Neuronal stem cell (in vitro differentiated cells): ENCODE measurements at regions not wholly inside any gene's neighbourhood (a gene's known extent, or its start where the extent isn't known, plus 50 kb on each side); places are given as distances from the start of the nearest gene placed in this dataset.

Experiments
- DNase-seq: peaks from one replicate; pipeline ENCODE4 v3.0.0-alpha.2; 2013; ENCODE audit warnings: low spot score
- H2AFZ ChIP-seq: one replicate; pipeline ENCODE4 v1.6.1; 2013; ENCODE audit warnings: mild to moderate bottlenecking, low read length, inconsistent platforms
- H2AK5ac ChIP-seq: 2 replicates; pipeline ENCODE4 v1.6.1; 2013; ENCODE audit warnings: low read depth, mild to moderate bottlenecking, inconsistent platforms, low read length, moderate library complexity, mixed read lengths
- H2BK120ac ChIP-seq: 2 replicates; pipeline ENCODE4 v1.6.1; 2013; ENCODE audit warnings: low read depth, mild to moderate bottlenecking, inconsistent platforms, low read length, moderate library complexity, mixed read lengths
- H2BK12ac ChIP-seq: one replicate; pipeline ENCODE4 v1.6.1; 2013; ENCODE audit warnings: low read length, inconsistent platforms
- H2BK15ac ChIP-seq: 2 replicates; pipeline ENCODE4 v1.6.1; 2013; ENCODE audit warnings: mild to moderate bottlenecking, low read length, inconsistent platforms, mixed read lengths
- H2BK5ac ChIP-seq: one replicate; pipeline ENCODE4 v1.6.1; 2013; ENCODE audit warnings: inconsistent platforms, mild to moderate bottlenecking, low read length, moderate library complexity
- H3K14ac ChIP-seq: one replicate; pipeline ENCODE4 v1.6.1; 2013; ENCODE audit warnings: low read length, inconsistent platforms
- H3K18ac ChIP-seq: 2 replicates; pipeline ENCODE4 v1.6.1; 2013; ENCODE audit warnings: low read length, inconsistent platforms
- H3K23ac ChIP-seq: 2 replicates; pipeline ENCODE4 v1.6.1; 2013; ENCODE audit warnings: low read depth, mild to moderate bottlenecking, mixed read lengths, low read length, inconsistent platforms; ENCODE audit not compliant: poor library complexity
- H3K27ac ChIP-seq: replicated peaks from 3 replicates; pipeline ENCODE4 v1.5.1; 2013; ENCODE audit warnings: low read length, inconsistent platforms
- H3K27me3 ChIP-seq, 3 experiments: 2 replicates each; pipeline ENCODE4 v1.6.1; 2013; ENCODE audit warnings: low read length in 3 of 3, mild to moderate bottlenecking in 2 of 3, inconsistent platforms in 1 of 3, low read depth in 1 of 3, mixed read lengths in 1 of 3, moderate library complexity in 1 of 3; ENCODE audit not compliant: control insufficient read depth in 3 of 3, insufficient read depth in 3 of 3
- H3K36me3 ChIP-seq, 2 donors: replicated peaks in 1 of 2; 2 replicates each; pipeline ENCODE4 v1.6.1; 2013; ENCODE audit warnings: low read length in 2 of 2; ENCODE audit not compliant: control insufficient read depth in 2 of 2, insufficient read depth in 2 of 2
- H3K4ac ChIP-seq: 2 replicates; pipeline ENCODE4 v1.6.1; 2013; ENCODE audit warnings: inconsistent platforms, mild to moderate bottlenecking, low read length, moderate library complexity
- H3K4me1 ChIP-seq, 2 donors: 1 replicate in 1 of 2; 2 replicates in 1 of 2; pipeline ENCODE4 v1.6.1; 2013; ENCODE audit warnings: low read length in 2 of 2, low read depth in 1 of 2; ENCODE audit not compliant: control insufficient read depth in 2 of 2, insufficient read depth in 1 of 2
- H3K4me2 ChIP-seq: one replicate; pipeline ENCODE4 v1.6.1; 2013; ENCODE audit warnings: mild to moderate bottlenecking, low read length, inconsistent platforms; ENCODE audit not compliant: insufficient read depth, poor library complexity, severe bottlenecking
- H3K4me3 ChIP-seq, 2 donors: 2 replicates each; pipeline ENCODE4 v1.5.1; 2013; ENCODE audit warnings: low read length in 2 of 2, mild to moderate bottlenecking in 2 of 2, inconsistent platforms in 1 of 2, moderate library complexity in 1 of 2
- H3K79me1 ChIP-seq: one replicate; pipeline ENCODE4 v1.6.1; 2013; ENCODE audit warnings: low read depth, mild to moderate bottlenecking, inconsistent platforms, low read length, moderate library complexity
- H3K9ac ChIP-seq: one replicate; pipeline ENCODE4 v1.6.1; 2013; ENCODE audit warnings: mild to moderate bottlenecking, low read depth, low read length, inconsistent platforms; ENCODE audit not compliant: poor library complexity
- H3K9me3 ChIP-seq, 2 donors: replicated peaks in 1 of 2; 2 replicates each; pipeline versions ENCODE3 to v1.6.1; 2013; ENCODE audit warnings: low read length in 2 of 2, mild to moderate bottlenecking in 2 of 2, inconsistent platforms in 1 of 2, low read depth in 1 of 2, mixed read lengths in 1 of 2, moderate library complexity in 1 of 2; ENCODE audit not compliant: control insufficient read depth in 2 of 2, insufficient read depth in 1 of 2
- H4K8ac ChIP-seq: one replicate; pipeline ENCODE4 v1.6.1; 2013; ENCODE audit warnings: low read depth, mild to moderate bottlenecking, inconsistent platforms, low read length, moderate library complexity
- H4K91ac ChIP-seq: one replicate; pipeline ENCODE4 v1.6.1; 2013; ENCODE audit warnings: low read length, low read depth, mild to moderate bottlenecking, inconsistent platforms; ENCODE audit not compliant: poor library complexity
- WGBS, 2 donors: extraction: QIAGEN DNeasy Blood & Tissue Kit; methylation state at CpG; one replicate each; pipeline ENCODE4 v1.1.7; 2013; ENCODE audit warnings: missing lambda C conversion rate in 2 of 2, mixed read lengths in 1 of 2; ENCODE audit not compliant: insufficient read length in 2 of 2, insufficient replicate concordance in 1 of 2; ENCODE audit errors: extremely low coverage in 2 of 2; 5-methylcytosine and 5-hydroxymethylcytosine counted together

- H3K18ac ChIP-seq: no peak overlapping the region
- no peaks in the 10 kb centered on the region for H3K36me3 ChIP-seq
- no peak overlapping the region for H4K8ac ChIP-seq
- no peak for DNase-seq
- no peak overlapping the region for H2BK12ac ChIP-seq
- no peak overlapping the region for H3K14ac ChIP-seq
- no peak overlapping the region for H3K23ac ChIP-seq
- no peak overlapping the region for H3K4ac ChIP-seq
- H3K4me3 ChIP-seq: no peak overlapping the region
- no peak overlapping the region for H2AK5ac ChIP-seq
- H3K79me1 ChIP-seq: no peaks in the 10 kb centered on the region
- no peak overlapping the region for H2BK5ac ChIP-seq
- no peak overlapping the region for H3K27ac ChIP-seq
- no peaks in the 10 kb centered on the region for H3K4me1 ChIP-seq
- no peak overlapping the region for H3K4me2 ChIP-seq
- H2BK120ac ChIP-seq: no peak overlapping the region
- H3K9ac ChIP-seq: no peak overlapping the region
- H2AFZ ChIP-seq: no peak overlapping the region
- no peaks in the 10 kb centered on the region for H3K9me3 ChIP-seq
- no peak overlapping the region for H2BK15ac ChIP-seq
- H3K27me3 ChIP-seq: peaks cover 0 to 2% (median 0%) of the 10 kb centered on the region in 3 experiments
- no peak overlapping the region for H4K91ac ChIP-seq
- WGBS, 2 donors: no CpG with 5 or more reads among the region's 5 CpGs
Observed at GRCh38 chr1:227420147-227420546, 101.9 kb upstream of the CDC42BPA start.

- no peak overlapping the region for H3K18ac ChIP-seq
- H4K91ac ChIP-seq: no peak overlapping the region
- H3K4me1 ChIP-seq: no peaks in the 10 kb centered on the region
- WGBS, 2 donors: no CpG with 5 or more reads among the region's 2 CpGs
- no peaks in the 10 kb centered on the region for H3K36me3 ChIP-seq
- H2BK5ac ChIP-seq: no peak overlapping the region
- no peak overlapping the region for H2AK5ac ChIP-seq
- no peaks in the 10 kb centered on the region for H3K79me1 ChIP-seq
- no peak overlapping the region for H3K14ac ChIP-seq
- no peak for DNase-seq
- no peak overlapping the region for H2BK15ac ChIP-seq
- H3K27ac ChIP-seq: no peak overlapping the region
- H3K4me2 ChIP-seq: no peak overlapping the region
- H3K4me3 ChIP-seq: no peak overlapping the region
- no peak overlapping the region for H3K9ac ChIP-seq
- H2AFZ ChIP-seq: no peak overlapping the region
- H3K27me3 ChIP-seq: peaks cover 0 to 2% (median 0%) of the 10 kb centered on the region in 3 experiments
- H2BK12ac ChIP-seq: no peak overlapping the region
- H4K8ac ChIP-seq: no peak overlapping the region
- no peak overlapping the region for H2BK120ac ChIP-seq
- H3K4ac ChIP-seq: no peak overlapping the region
- no peak overlapping the region for H3K23ac ChIP-seq
- no peaks in the 10 kb centered on the region for H3K9me3 ChIP-seq
Observed at GRCh38 chr1:227417756-227418480, 99.6 kb upstream of the CDC42BPA start.

DNA sequence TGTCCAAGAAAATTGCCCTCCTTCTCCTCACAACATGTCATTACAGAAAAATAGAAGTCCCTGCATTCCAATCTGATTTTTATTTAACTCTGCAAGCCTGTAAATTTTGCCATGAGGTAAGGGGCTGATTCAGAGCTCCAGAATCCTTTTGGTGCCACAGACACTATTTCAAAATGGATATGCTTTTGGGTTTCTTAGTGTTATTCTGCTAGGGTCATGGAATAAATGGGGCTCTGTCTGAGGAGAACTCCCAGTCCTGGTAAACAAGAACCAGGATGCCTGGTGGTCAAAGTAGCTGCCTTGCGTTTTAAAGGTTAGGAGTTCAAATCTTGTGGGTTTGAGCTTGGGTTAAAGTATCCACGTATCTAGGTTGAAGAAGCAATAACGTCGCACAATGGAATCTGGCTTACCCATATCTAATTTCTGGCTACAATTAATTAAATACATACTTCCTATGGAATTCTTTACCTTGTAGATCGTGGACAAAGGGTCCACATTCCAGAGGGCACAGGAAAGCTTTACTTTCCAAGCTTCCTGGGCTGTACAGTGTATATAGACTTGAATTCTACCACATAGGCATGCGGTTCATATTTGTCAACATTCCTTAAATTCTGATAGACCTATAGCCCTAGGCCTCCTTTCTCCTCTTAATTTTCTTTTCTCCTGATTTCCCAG lies 98.0 kb upstream of the CDC42BPA start:
- no peak overlapping the region for H3K27ac ChIP-seq
- H3K4me3 ChIP-seq: no peak overlapping the region
- no peak overlapping the region for H2AK5ac ChIP-seq
- no peak overlapping the region for H2BK120ac ChIP-seq
- no peak overlapping the region for H4K91ac ChIP-seq
- no peaks in the 10 kb centered on the region for H3K79me1 ChIP-seq
- H3K23ac ChIP-seq: no peak overlapping the region
- no peak overlapping the region for H2BK15ac ChIP-seq
- peaks cover 0 to 2% (median 0%) of the 10 kb centered on the region in 3 experiments for H3K27me3 ChIP-seq
- no peaks in the 10 kb centered on the region for H3K36me3 ChIP-seq
- WGBS, 2 donors: no CpG with 5 or more reads among the region's 6 CpGs
- DNase-seq: no peak
- H2BK12ac ChIP-seq: no peak overlapping the region
- H3K18ac ChIP-seq: no peak overlapping the region
- H3K9ac ChIP-seq: no peak overlapping the region
- H2BK5ac ChIP-seq: no peak overlapping the region
- H3K14ac ChIP-seq: no peak overlapping the region
- H3K4me2 ChIP-seq: no peak overlapping the region
- no peak overlapping the region for H4K8ac ChIP-seq
- no peaks in the 10 kb centered on the region for H3K4me1 ChIP-seq
- no peak overlapping the region for H2AFZ ChIP-seq
- no peaks in the 10 kb centered on the region for H3K9me3 ChIP-seq
- H3K4ac ChIP-seq: no peak overlapping the region

DNA sequence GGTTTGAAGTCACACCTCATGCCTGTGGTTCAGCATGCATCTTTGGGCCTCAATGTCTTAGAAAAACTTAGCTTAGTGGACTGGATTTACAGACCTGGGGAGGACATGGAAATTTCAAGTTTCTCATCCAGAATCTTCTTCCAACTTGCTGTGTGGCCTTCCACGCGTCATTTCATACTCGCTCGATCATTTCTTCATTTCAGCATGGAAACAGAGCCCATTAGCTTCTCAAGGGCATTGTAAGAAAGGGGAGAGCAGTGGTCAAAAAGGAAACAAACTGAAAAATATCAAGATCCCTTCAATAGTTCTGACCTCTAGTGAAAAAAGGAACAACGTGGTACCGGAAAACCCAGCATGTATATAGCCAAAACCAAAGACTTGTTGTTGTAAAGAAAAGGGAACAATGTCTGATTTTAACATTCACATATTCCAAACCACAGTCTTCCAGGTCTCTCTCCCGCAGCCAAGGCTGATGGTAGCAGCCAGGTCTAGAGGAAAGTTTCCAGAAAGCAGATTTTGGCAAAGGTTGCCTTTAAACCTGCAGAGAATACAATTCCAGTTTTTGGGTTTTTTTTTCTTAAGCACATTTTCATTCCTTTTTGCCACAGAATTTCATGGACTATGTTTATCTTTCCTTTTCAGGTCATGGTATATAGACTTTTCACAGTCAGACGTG lies 97.0 kb upstream of the CDC42BPA start:
- H3K36me3 ChIP-seq: no peaks in the 10 kb centered on the region
- no peak overlapping the region for H3K4ac ChIP-seq
- no peaks in the 10 kb centered on the region for H3K4me1 ChIP-seq
- no peaks in the 10 kb centered on the region for H3K9me3 ChIP-seq
- no peak overlapping the region for H2BK5ac ChIP-seq
- no peak overlapping the region for H2BK15ac ChIP-seq
- H2AFZ ChIP-seq: no peak overlapping the region
- WGBS, 2 donors: no CpG with 5 or more reads among the region's 8 CpGs
- H3K79me1 ChIP-seq: no peaks in the 10 kb centered on the region
- H2AK5ac ChIP-seq: no peak overlapping the region
- no peak overlapping the region for H3K4me2 ChIP-seq
- no peak overlapping the region for H3K23ac ChIP-seq
- no peak overlapping the region for H4K91ac ChIP-seq
- no peak overlapping the region for H3K14ac ChIP-seq
- H2BK12ac ChIP-seq: no peak overlapping the region
- H3K9ac ChIP-seq: no peak overlapping the region
- H3K18ac ChIP-seq: no peak overlapping the region
- no peak overlapping the region for H2BK120ac ChIP-seq
- no peak overlapping the region for H4K8ac ChIP-seq
- H3K4me3 ChIP-seq: no peak overlapping the region
- H3K27ac ChIP-seq: no peak overlapping the region
- peaks cover 0 to 2% (median 0%) of the 10 kb centered on the region in 3 experiments for H3K27me3 ChIP-seq
- DNase-seq: no peak
